GM21619 (cell line): ENCODE measurements at regions not wholly inside any gene's neighbourhood (a gene's known extent, or its start where the extent isn't known, plus 50 kb on each side); places are given as distances from the start of the nearest gene placed in this dataset.
"Not testable (repeated sequence)": the region's sequence is repeated elsewhere in the genome, so short reads cannot be mapped to it uniquely, and the experiment has no call there.

Experiments used
- ATAC-seq: cut with Tn5 transposase; IDR thresholded peaks from one replicate; pipeline ENCODE4 v1.9.1; 2021; ENCODE audit not compliant: unreplicated experiment

GRCh38 chr3:161599697-161600096 lies 103.1 kb downstream of the OTOL1 start:
- ATAC-seq: no peak

DNA sequence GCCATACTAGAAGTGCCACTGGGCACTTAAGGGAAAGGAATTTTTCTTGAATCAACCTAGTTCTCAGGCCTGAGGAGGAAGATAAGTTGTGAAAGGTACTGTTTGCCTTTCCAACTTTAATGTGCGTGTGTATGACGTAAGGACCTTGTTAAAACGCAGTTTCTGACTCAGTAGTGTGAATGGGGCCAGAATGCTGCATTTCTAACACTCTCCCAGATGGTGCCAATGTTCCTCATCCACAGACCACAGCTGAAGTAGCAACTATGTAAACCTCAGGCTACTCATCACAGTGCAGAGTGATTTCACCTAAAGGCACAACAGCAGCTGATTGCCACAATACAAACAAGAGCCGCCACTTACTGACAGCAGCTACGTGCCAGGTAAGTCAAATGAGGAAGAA lies 103.6 kb downstream of the OTOL1 start:
- no peak for ATAC-seq

DNA sequence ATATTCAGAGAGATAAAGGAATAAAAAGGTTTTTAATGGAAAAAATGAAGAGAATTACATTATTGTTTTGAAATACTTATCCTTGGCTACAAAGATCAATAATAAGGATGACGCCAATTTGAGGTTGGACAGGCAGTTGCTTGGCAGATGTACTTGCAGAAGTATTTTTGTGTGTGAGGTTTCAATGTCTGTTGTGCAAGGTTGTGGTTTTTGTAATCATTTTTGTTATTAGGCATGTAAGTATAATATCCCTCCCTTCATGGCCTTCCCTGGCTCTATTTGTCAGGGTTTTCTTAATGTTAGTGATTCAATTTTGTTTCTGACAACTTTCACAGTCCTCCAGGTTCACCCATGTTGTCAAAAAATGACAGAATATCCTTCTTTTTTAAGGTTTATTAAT lies 105.9 kb downstream of the OTOL1 start:
- ATAC-seq: no peak

DNA sequence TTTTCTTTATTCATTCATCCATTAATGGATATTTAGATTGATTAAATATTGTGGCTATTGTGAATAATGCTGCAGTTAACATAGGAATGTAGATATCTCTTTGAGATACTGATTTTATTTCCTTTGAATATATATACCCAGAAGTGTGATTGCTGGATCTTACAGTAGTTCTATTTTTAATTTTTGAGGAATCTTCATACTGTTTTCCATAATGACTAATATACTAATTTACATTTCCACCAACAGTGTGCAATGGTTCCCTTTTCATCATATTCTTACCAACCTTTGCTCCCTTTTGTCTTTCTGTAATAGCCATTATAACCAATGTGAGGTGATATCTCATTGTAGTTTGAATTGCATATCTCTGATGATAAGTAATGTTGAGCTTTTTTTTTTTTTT lies 106.3 kb downstream of the OTOL1 start:
- ATAC-seq: no peak

DNA sequence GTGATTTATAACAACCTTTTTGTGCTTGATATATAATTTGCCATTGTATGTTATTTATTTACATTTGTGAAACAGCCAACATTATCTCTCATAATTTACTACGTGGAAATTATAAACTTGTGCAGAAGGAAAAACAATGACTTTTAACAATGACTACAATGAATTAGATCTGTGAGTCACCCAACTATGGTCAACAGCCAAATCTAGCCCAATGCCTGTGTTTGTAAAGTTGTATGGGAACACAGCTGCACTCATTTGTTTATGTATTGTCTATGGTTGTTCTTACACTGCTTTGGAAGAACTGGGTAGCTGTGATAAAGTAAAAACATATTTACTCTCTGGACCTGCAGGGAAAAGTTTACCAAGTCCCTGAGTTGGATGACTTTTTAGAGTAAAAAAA lies 110.4 kb downstream of the OTOL1 start:
- no peak for ATAC-seq

GRCh38 chr3:161619351-161619750 lies 122.7 kb downstream of the OTOL1 start:
- ATAC-seq: no peak

GRCh38 chr3:161630794-161631193 lies 134.2 kb downstream of the OTOL1 start:
- ATAC-seq: no peak

DNA sequence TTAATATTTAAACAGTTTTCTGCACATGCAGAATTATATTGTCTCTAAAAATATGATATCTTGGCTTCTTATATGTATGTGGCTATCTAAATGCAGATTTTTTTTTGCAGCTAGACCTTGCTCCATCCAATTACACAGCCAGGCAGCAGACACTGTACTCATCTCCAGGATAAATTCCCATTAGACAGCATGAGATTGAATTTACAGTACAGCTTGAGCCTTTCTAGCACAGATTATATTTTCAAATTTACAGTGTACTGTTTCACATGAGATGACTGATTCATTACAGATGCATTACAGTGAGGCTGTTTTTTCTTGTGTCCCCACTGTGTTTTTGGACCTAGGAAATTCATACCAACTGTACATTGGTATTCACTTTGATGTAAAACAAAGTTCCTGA lies 134.9 kb downstream of the OTOL1 start:
- no peak for ATAC-seq

DNA sequence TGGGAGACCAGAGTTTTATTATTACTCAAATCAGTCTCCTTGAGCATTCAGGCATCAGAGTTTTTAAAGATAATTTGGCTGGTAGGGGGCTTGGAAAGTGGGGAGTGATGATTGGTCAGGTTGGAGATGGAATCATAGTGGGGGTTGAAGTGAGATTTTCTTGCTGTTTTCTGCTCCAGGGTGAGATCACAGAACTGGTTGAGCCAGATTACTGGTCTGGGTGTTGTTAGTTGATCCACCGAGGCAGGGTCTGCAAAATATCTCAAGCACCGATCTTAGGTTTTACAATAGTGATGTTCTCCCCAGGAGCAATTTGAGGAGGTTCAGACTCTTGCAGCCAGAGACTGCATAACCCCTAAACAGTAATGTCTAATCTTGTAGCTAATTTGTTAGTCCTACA lies 141.0 kb downstream of the OTOL1 start:
- ATAC-seq: no peak

- not testable (repeated sequence) for ATAC-seq
Observed at GRCh38 chr3:161639095-161639494, 142.5 kb downstream of the OTOL1 start.

GRCh38 chr3:161640181-161640580 lies 143.6 kb downstream of the OTOL1 start:
- no peak for ATAC-seq

GRCh38 chr3:161641287-161641686 lies 144.7 kb downstream of the OTOL1 start:
- no peak for ATAC-seq

DNA sequence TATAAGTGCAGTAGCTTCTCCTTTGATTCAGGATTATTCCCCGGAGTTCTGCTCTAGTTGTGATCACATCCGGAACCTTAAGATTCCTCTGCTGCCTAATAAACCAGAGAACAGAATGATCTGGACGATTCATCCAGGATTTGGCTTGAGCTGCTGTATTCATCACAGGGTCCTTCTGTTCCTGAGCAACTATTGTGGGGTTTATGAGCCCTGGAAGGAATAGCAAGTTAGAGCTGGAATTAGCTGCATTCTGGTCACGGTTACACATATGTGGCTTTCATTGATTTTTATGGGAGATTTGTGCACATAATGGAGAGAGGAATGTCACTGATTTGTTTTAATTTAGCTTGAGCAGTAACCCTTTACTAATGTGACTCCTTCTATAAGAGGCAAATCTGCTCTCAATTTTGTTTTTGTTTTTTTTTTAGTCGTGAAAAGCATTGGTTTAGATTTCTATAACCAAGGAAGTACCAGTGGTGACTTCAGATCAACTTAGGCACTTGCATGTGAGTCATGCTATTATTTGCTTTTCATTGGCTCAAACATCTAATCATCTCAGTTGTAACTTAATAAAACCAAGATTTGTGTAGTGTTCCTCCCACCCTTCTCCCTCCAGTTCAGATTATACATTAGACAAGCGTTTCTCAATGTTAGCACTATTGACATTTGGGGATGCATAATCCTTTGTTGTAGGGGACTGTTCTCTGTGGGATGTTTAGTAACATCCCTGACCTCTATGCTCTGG lies 148.5 kb downstream of the OTOL1 start:
- no peak for ATAC-seq

DNA sequence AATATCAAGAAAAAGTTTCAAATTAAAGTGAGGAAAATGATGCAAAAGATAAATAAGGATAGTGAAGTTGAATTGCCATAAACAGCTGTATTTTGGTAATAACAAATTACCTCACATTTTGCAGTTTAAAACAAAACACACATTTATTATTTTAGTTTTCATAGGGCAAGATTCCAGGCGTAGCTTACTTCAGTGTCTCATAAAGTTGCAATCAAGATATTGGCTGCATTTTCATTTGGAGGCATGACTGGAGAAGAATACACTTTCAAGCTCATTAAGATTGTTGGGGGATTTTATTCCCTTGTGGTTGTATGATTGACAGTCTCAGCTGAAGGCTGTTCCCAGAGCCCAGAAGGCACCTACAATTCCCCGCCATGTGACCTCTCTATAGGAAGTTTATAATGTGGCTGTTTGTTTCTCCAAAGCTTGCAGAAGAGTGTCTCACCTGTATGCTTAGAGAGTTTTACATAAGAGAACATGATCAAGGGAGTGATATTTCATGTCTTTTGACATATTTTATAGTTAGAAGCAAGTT lies 151.4 kb downstream of the OTOL1 start:
- no peak for ATAC-seq

- ATAC-seq: no peak
Observed at GRCh38 chr3:161649900-161650484, 153.4 kb downstream of the OTOL1 start.

GRCh38 chr3:161657786-161658185 lies 161.2 kb downstream of the OTOL1 start:
- no peak for ATAC-seq

GRCh38 chr3:161671141-161671540 lies 174.5 kb downstream of the OTOL1 start:
- ATAC-seq: no peak

- ATAC-seq: no peak
Observed at GRCh38 chr3:161672478-161672877, 175.9 kb downstream of the OTOL1 start.

- no peak for ATAC-seq
Observed at GRCh38 chr3:161673866-161674265, 177.3 kb downstream of the OTOL1 start.

DNA sequence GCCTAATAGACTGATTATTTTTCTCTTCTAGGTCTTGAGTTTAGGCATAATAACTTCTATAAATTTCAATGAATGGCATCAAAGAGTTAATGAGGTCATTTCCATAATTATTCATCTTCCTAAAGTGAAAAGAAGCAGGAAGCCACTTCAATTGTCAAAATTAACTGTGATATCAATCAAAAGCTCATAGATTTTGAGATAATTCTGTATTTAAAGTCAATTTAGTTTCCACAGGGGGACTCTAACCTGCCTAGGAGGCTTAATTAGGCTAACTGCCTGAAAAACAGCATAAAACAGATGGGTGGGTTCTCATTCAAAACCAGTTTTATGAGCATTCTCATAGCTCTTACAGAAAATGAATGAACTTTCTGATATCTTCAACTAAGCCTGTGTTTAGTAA lies 177.8 kb downstream of the OTOL1 start:
- no peak for ATAC-seq

- ATAC-seq: not testable (repeated sequence)
Observed at GRCh38 chr3:161681831-161682230, 185.2 kb downstream of the OTOL1 start.

GRCh38 chr3:161682715-161683114 lies 186.1 kb downstream of the OTOL1 start:
- no peak for ATAC-seq
